HCT116 (cell line): ENCODE measurements at regions not wholly inside any gene's neighbourhood (a gene's known extent, or its start where the extent isn't known, plus 50 kb on each side); places are given as distances from the start of the nearest gene placed in this dataset.
A peak's percentile ranks its signal among the peaks of the same experiment; 100 is the strongest.

Experiments
- ATAC-seq: fragments of 200-7000 bp; cut with Tn5 transposase; 2 replicates; pipeline ENCODE4 v1.9.1; 2020; ENCODE audit warnings: mild to moderate bottlenecking, moderate library complexity
- BruUV-seq: library from RNA; stranded (reverse); fragments of 400-500 nt; replicated peaks from 2 replicates; lab custom pipeline; 2021; lab: Mats Ljungman, UMichigan
- CTCF ChIA-PET: fragments of 300-600 bp; sonication (Branson Sonifier 250); formaldehyde crosslinking; loops from one replicate; lab custom pipeline; 2021; ENCODE audit warnings: antibody characterized with exemption; lab: Charles Lee
- POLR2A ChIA-PET: fragments of 300-600, 350-600 bp; sonication (Branson Sonifier 250); formaldehyde crosslinking; loops from one replicate; lab custom pipeline; 2021; ENCODE audit warnings: antibody characterized with exemption; lab: Charles Lee
- RAD21 ChIA-PET, 2 experiments: fragments of 300-600 bp; sonication (Branson Sonifier 250); formaldehyde crosslinking; loops; one replicate each; lab custom pipeline; 2023; ENCODE audit warnings: low total read pairs in 2 of 2; ENCODE audit not compliant: uncharacterized antibody in 2 of 2, unreplicated experiment in 2 of 2, low non-redundant PET in 1 of 2; lab: Charles Lee
- DNase-seq: peaks from one replicate; pipeline ENCODE4 v3.0.0-alpha.2; 2010; ENCODE audit warnings: low read depth, low spot score
- H2AFZ ChIP-seq: fragments of 200-600 bp; shearing (Covaris generic), sonication (generic); 2 replicates; pipeline ENCODE4 v1.6.1; 2017; ENCODE audit warnings: low read depth, mixed run types, mixed read lengths, antibody characterized with exemption, low read length; ENCODE audit not compliant: poor library complexity, severe bottlenecking
- H3K27ac ChIP-seq: 2 replicates; pipeline ENCODE4 v1.5.1; 2012; ENCODE audit warnings: low read depth, low read length
- H3K27me3 ChIP-seq: fragments of 200-600 bp; sonication (generic); 2 replicates; pipeline ENCODE4 v1.6.1; 2016; ENCODE audit warnings: mixed run types, low read length, mixed read lengths; ENCODE audit not compliant: insufficient read depth
- H3K36me3 ChIP-seq, 2 experiments: fragments of 200-500 bp in 1 of 2; fragments of 200-600 bp in 1 of 2; sonication (Bioruptor generic) in 1 of 2; sonication (generic) in 1 of 2; 2 replicates each; pipeline versions ENCODE4 v1.5.1 to v1.6.1; 2014 to 2016; ENCODE audit warnings: low read length in 2 of 2, inconsistent platforms in 1 of 2, mixed read lengths in 1 of 2, mixed run types in 1 of 2; ENCODE audit not compliant: insufficient read depth in 2 of 2, control insufficient read depth in 1 of 2
- H3K4me1 ChIP-seq, 2 experiments: fragments of 200-600 bp in 1 of 2; sonication (generic) in 1 of 2; 2 replicates each; pipeline versions ENCODE4 v1.5.1 to v1.6.1; 2012 to 2017; ENCODE audit warnings: low read length in 2 of 2, inconsistent platforms in 1 of 2, mild to moderate bottlenecking in 1 of 2, mixed read lengths in 1 of 2, mixed run types in 1 of 2, moderate library complexity in 1 of 2; ENCODE audit not compliant: insufficient read depth in 2 of 2, control insufficient read depth in 1 of 2
- H3K4me2 ChIP-seq: fragments of 200-600 bp; sonication (generic); 2 replicates; pipeline ENCODE4 v1.6.1; 2017; ENCODE audit warnings: mixed run types, low read length, mixed read lengths
- H3K4me3 ChIP-seq, 2 experiments: fragments of 200-600 bp in 1 of 2; sonication (generic) in 1 of 2; replicated peaks in 1 of 2; 2 replicates each; pipeline ENCODE4 v1.5.1; 2011 to 2016; ENCODE audit warnings: low read length in 2 of 2, control low read depth in 1 of 2, low read depth in 1 of 2, mild to moderate bottlenecking in 1 of 2, mixed read lengths in 1 of 2, mixed run types in 1 of 2
- H3K79me2 ChIP-seq: fragments of 200-600 bp; sonication (generic); 2 replicates; pipeline ENCODE4 v1.6.1; 2017; ENCODE audit warnings: mild to moderate bottlenecking, mixed run types, low read length, moderate library complexity, mixed read lengths; ENCODE audit not compliant: insufficient read depth
- H3K9ac ChIP-seq: fragments of 200-600 bp; sonication (generic); 2 replicates; pipeline ENCODE4 v1.6.1; 2016; ENCODE audit warnings: low read length, mixed read lengths
- H3K9me2 ChIP-seq: fragments of 200-600 bp; sonication (generic), shearing (Covaris generic); 2 replicates; pipeline ENCODE4 v1.6.1; 2017; ENCODE audit warnings: mixed run types, mild to moderate bottlenecking, moderate library complexity; ENCODE audit not compliant: insufficient read depth
- H3K9me3 ChIP-seq, 2 experiments: fragments of 200-500 bp in 1 of 2; fragments of 200-600 bp in 1 of 2; sonication (Bioruptor generic) in 1 of 2; sonication (generic) in 1 of 2; 2 replicates each; pipeline ENCODE4 v1.6.1; 2014 to 2017; ENCODE audit warnings: low read length in 2 of 2, mixed read lengths in 2 of 2, inconsistent platforms in 1 of 2, low read depth in 1 of 2, mild to moderate bottlenecking in 1 of 2, mixed run types in 1 of 2, moderate library complexity in 1 of 2; ENCODE audit not compliant: control insufficient read depth in 1 of 2, insufficient read depth in 1 of 2
- H4K20me1 ChIP-seq: fragments of 200-600 bp; sonication (generic), shearing (Covaris generic); 2 replicates; pipeline ENCODE4 v1.6.1; 2017; ENCODE audit warnings: mixed run types, mild to moderate bottlenecking, moderate library complexity; ENCODE audit not compliant: insufficient read depth
- ATF3 ChIP-seq: IDR thresholded peaks from 2 replicates; pipeline ENCODE4 v1.6.1; 2012
- CBX3 ChIP-seq: IDR thresholded peaks from 2 replicates; pipeline ENCODE4 v1.6.1; 2012; ENCODE audit warnings: low read depth
- ELF1 ChIP-seq: IDR thresholded peaks from 2 replicates; pipeline ENCODE4 v1.6.1; 2012; ENCODE audit warnings: low read depth, borderline replicate concordance
- EZH2 ChIP-seq: fragments of 200-600 bp; sonication (generic); IDR thresholded peaks from 2 replicates; pipeline ENCODE4 v1.6.1; 2017; ENCODE audit warnings: antibody characterized with exemption, mixed run types
- EZH2phosphoT487 ChIP-seq: fragments of 200-600 bp; IDR thresholded peaks from 2 replicates; pipeline ENCODE4 v1.6.1; 2018; ENCODE audit warnings: antibody characterized with exemption, borderline replicate concordance
- JUND ChIP-seq: IDR thresholded peaks from 2 replicates; pipeline ENCODE4 v1.6.1; 2012
- MAX ChIP-seq: IDR thresholded peaks from 2 replicates; pipeline ENCODE4 v1.6.1; 2012
- POLR2A ChIP-seq: IDR thresholded peaks from 2 replicates; pipeline ENCODE4 v1.7.0; 2011; ENCODE audit warnings: borderline replicate concordance; ENCODE audit not compliant: insufficient read depth, insufficient read length; ENCODE audit errors: extremely low read depth
- REST ChIP-seq: IDR thresholded peaks from 2 replicates; pipeline ENCODE4 v1.6.1; 2012; ENCODE audit warnings: low read depth
- SRF ChIP-seq: IDR thresholded peaks from 2 replicates; pipeline ENCODE4 v1.6.1; 2012; ENCODE audit warnings: low read depth
- YY1 ChIP-seq: IDR thresholded peaks from 2 replicates; pipeline ENCODE4 v1.6.1; 2011; ENCODE audit warnings: low read length, low read depth, moderate library complexity, mild to moderate bottlenecking; ENCODE audit not compliant: insufficient replicate concordance; ENCODE audit errors: extremely low read depth
- ZBTB33 ChIP-seq: IDR thresholded peaks from 2 replicates; pipeline ENCODE4 v1.6.1; 2011; ENCODE audit warnings: mild to moderate bottlenecking, low read length, moderate library complexity; ENCODE audit not compliant: insufficient replicate concordance; ENCODE audit errors: extremely low read depth
- ZNF274 ChIP-seq: fragments of 200-500 bp; sonication (Bioruptor generic); IDR thresholded peaks from 2 replicates; pipeline ENCODE4 v1.6.1; 2014; ENCODE audit warnings: mild to moderate bottlenecking, low read depth, low read length, inconsistent platforms
- intact Hi-C: fragments of 100-400 bp; cut with micrococcal nuclease; formaldehyde crosslinking; loops from 2 replicates; pipeline ENCODE4 v1.10.0; 2022

GRCh38 chr7:43021431-43021830 lies 89.3 kb downstream of the MRPL32 start:
- Histone ChIP-seq H3K9ac (no peak overlapping the region), H3K4me3 (no peak overlapping the region), H3K4me1 (peaks cover 0 to 8% of the 10 kb centered on the region in 2 experiments; a peak in 2 of 4 replicates)
- ChIA-PET POLR2A (no interaction called here), CTCF (no interaction called here)
- no peak for TF ChIP-seq CBX3
- no peak for TF ChIP-seq JUND
- no peak for TF ChIP-seq MAX
- no peak for TF ChIP-seq YY1
- no peak for TF ChIP-seq SRF
- TF ChIP-seq POLR2A = no peak
- TF ChIP-seq ZNF274 = no peak
- TF ChIP-seq ATF3 = no peak
- TF ChIP-seq ELF1 = no peak
- no peak for TF ChIP-seq EZH2phosphoT487
- no peak for TF ChIP-seq EZH2
- TF ChIP-seq REST = no peak
- no peak for TF ChIP-seq ZBTB33
- TF ChIP-seq, all 23 proteins: peak for 0
- DNase-seq (no peak), ATAC-seq (no peak)
- Histone ChIP-seq H3K9me3 (no peaks in the 10 kb centered on the region), H2AFZ (peak overlapping the region; percentile 58), H3K27ac (no peak overlapping the region), H3K36me3 (no peaks in the 10 kb centered on the region), H4K20me1 (no peaks in the 10 kb centered on the region), H3K27me3 (no peaks in the 10 kb centered on the region), H3K79me2 (no peaks in the 10 kb centered on the region), H3K9me2 (no peaks in the 10 kb centered on the region), H3K4me2 (no peak overlapping the region)
- RAD21 ChIA-PET = no interaction called here
- no TSS peak for BruUV-seq
- intact Hi-C loops = no loop called here
